Transverse colon (tissue), 1 donor: ENCODE measurements at regions not wholly inside any gene's neighbourhood (a gene's known extent, or its start where the extent isn't known, plus 50 kb on each side); places are given as distances from the start of the nearest gene placed in this dataset.

Source experiments
- EP300 ChIP-seq: sonication (generic); formaldehyde crosslinking; IDR thresholded peaks from one replicate; pipeline ENCODE4 v1.6.1; 2017; ENCODE audit warnings: antibody characterized with exemption, low read depth
- POLR2A ChIP-seq: fragments of 450-650 bp; IDR thresholded peaks from one replicate; pipeline ENCODE4 v1.6.1; 2016; ENCODE audit warnings: antibody characterized with exemption, mild to moderate bottlenecking, moderate library complexity

DNA sequence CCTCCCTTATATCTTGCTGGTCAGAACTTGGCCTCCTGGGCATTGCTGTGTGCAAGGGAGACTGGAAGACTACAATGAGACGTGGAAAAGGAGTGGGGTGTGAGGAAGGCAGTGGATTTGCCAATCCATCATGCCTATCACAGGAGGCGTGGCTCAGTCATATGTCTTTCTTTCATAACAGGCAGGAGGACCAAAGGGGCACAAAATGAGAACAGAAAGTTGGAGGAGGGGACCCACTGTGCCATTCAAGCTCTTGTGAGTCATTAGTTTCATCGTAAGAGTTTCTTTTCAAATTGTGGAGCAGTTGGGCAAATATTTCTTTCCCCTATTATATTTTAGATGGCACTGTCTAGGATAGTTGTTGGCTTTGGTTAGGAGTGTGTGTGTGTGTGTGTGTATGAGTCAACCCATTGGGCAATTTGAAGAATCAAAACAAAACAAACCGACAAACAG lies 471.5 kb downstream of the TSHZ3 start:
- TF ChIP-seq POLR2A (no peak), EP300 (no peak)
